ENCODE measurements at regions not wholly inside any gene's neighbourhood (a gene's known extent, or its start where the extent isn't known, plus 50 kb on each side); places are given as distances from the start of the nearest gene placed in this dataset.
"Not testable (repeated sequence)": the region's sequence is repeated elsewhere in the genome, so short reads cannot be mapped to it uniquely, and the experiment has no call there.

DNA sequence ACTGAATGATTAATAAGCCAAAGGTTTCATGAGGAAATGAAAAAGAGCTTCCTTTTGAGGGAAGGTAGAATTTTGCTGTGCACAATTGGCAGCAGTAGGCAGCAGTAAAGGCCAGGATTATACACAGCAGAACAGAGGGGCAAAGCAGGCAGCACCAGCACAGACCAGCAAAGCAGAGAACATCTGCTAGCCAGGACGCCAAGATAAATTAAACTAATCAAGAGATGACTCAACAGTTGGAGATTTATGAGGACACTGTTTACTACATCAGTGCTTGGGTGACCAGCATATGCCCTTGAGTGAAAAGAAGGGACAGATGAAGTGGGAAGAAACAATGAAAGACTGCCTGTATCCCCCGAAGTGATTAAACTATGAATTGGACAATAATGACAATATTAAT lies 871.4 kb upstream of the CDH10 start:
- H3K4me3 ChIP-seq (ENCODE audit: low read depth, low read length): no peak overlapping the region
- DNase-seq (ENCODE audit: low read depth): no peak
- TF ChIP-seq, protein P1, sequence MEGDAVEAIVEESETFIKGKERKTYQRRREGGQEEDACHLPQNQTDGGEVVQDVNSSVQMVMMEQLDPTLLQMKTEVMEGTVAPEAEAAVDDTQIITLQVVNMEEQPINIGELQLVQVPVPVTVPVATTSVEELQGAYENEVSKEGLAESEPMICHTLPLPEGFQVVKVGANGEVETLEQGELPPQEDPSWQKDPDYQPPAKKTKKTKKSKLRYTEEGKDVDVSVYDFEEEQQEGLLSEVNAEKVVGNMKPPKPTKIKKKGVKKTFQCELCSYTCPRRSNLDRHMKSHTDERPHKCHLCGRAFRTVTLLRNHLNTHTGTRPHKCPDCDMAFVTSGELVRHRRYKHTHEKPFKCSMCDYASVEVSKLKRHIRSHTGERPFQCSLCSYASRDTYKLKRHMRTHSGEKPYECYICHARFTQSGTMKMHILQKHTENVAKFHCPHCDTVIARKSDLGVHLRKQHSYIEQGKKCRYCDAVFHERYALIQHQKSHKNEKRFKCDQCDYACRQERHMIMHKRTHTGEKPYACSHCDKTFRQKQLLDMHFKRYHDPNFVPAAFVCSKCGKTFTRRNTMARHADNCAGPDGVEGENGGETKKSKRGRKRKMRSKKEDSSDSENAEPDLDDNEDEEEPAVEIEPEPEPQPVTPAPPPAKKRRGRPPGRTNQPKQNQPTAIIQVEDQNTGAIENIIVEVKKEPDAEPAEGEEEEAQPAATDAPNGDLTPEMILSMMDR (IDR thresholded peaks at IDR 0.05; ENCODE audit: insufficient read depth, low read depth, low read length, missing control alignments): no peak

- H3K4me3 ChIP-seq (ENCODE audit: low read depth, low read length): no peak overlapping the region
- TF ChIP-seq, protein P1 (IDR thresholded peaks at IDR 0.05; ENCODE audit: insufficient read depth, low read depth, low read length, missing control alignments): no peak
- no peak for DNase-seq (ENCODE audit: low read depth)
Observed at GRCh38 chr5:25515525-25515924, 870.7 kb upstream of the CDH10 start.

- H3K4me3 ChIP-seq (ENCODE audit: low read depth, low read length); DNase-seq (ENCODE audit: low read depth): not testable (repeated sequence)
Observed at GRCh38 chr5:25510692-25511091, 865.9 kb upstream of the CDH10 start.

GRCh38 chr5:25508011-25508410 lies 863.2 kb upstream of the CDH10 start:
- not testable (repeated sequence) for DNase-seq (ENCODE audit: low read depth); H3K4me3 ChIP-seq (ENCODE audit: low read depth, low read length)

DNA sequence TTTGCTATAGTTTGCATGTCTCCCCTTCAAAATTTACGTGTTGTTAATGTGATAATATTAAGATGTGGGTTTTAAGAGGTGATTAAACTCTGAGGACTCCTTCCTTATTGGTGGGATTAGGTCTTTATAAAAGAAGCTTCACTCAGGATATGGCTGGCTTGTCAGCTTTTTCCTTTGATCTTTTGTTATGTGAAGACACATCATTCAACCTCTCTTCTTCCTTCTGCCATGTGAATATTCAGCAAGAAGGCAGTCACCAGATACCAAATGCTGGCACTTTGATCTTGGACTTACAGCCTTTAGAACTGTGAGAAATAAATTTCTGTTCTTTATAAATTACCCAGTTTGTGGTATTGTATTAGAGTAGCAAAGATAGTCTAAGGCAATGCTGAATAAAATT lies 855.9 kb upstream of the CDH10 start:
- H3K4me3 ChIP-seq (ENCODE audit: low read depth, low read length): no peak overlapping the region
- TF ChIP-seq, protein P1 (IDR thresholded peaks at IDR 0.05; ENCODE audit: insufficient read depth, low read depth, low read length, missing control alignments): no peak
- no peak for DNase-seq (ENCODE audit: low read depth)

DNA sequence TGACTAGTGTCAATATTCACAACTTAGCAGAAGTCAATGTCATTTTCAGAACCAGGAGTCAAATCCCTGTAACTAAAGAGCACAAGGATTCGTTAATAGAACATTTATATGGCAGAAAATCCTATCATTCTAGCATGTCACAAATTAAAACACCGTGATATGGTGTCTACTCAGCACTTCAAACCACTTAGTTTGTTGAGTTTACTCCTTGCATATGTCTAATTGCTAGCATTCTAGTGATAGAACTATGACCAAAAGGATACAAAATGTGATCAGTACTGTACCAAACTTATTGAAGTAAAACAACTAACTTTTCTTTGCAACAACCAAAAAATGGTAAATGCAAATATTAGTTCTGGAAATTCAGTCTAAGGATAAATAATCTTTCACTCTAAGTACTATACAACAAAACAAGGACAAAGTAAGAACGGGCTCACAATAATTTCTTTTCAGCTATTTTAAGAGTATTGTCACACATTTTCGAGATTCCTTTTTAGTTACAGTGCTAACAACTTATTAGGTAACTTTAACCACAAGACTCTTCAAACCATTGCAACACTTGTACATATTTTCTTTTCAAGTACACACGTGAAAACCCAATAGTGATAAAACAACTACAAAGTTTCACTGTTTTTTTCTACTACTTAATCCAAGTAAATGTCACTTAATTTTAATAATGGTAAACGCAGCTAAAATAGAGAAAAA lies 845.2 kb upstream of the CDH10 start:
- H3K4me3 ChIP-seq (ENCODE audit: low read depth, low read length): no peak overlapping the region
- no peak for DNase-seq (ENCODE audit: low read depth)
- TF ChIP-seq, protein P1 (IDR thresholded peaks at IDR 0.05; ENCODE audit: insufficient read depth, low read depth, low read length, missing control alignments): no peak

DNA sequence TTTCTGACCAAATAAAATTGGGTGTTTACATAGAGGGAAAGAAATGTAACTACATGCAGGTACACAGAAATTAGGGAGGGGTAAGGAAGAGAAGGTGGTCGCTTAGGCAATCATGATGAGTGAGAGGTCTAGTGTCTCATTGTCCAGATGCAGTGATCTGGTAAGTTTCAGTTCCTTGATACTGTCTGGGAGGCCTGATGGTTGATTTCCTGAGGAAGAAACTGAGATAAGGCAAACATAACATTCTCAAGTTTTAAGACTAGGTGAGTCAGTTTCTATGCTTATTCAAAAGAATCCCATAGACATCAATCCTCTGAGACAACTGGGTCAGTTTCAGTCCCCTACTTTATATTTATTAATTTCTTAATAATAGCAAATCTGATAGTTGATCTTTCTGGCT lies 843.3 kb upstream of the CDH10 start:
- no peak for DNase-seq (ENCODE audit: low read depth)
- H3K4me3 ChIP-seq (ENCODE audit: low read depth, low read length): no peak overlapping the region
- TF ChIP-seq, protein P1 (IDR thresholded peaks at IDR 0.05; ENCODE audit: insufficient read depth, low read depth, low read length, missing control alignments): no peak

DNA sequence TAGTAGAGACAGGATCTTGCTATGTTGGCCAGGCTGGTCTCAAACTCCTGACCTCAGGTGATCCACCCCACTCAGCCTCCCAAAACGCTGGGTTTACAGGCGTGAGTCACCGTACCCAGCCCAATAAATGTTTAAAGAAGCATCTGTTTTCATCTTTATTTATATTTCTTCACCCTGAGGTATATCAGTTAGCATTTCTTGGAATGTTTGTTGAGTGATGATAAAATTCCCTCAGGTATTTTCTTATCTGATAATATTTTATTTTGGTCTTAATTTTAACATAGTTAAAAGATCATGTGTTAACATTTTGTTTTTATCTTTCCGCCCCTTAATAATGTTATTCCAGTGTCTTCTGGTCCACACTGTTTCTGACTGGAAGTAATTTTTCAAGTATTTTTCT lies 839.6 kb upstream of the CDH10 start:
- no peak for DNase-seq (ENCODE audit: low read depth)
- TF ChIP-seq, protein P1 (IDR thresholded peaks at IDR 0.05; ENCODE audit: insufficient read depth, low read depth, low read length, missing control alignments): no peak
- H3K4me3 ChIP-seq (ENCODE audit: low read depth, low read length): no peak overlapping the region
